H1 (cell line): ENCODE measurements at regions not wholly inside any gene's neighbourhood (a gene's known extent, or its start where the extent isn't known, plus 50 kb on each side); places are given as distances from the start of the nearest gene placed in this dataset.

ENCODE experiments used
- CHD1 ChIP-seq: IDR thresholded peaks from 2 replicates; pipeline ENCODE4 v1.6.1; 2012; ENCODE audit warnings: low read depth, low read length, improper control_type of control experiment
- SAP30 ChIP-seq: fragments of 300-600 bp; sonication (generic); IDR thresholded peaks from 2 replicates; pipeline ENCODE4 v1.7.1; 2012; ENCODE audit warnings: low read length, moderate library complexity, mild to moderate bottlenecking, inconsistent platforms; ENCODE audit not compliant: insufficient read depth, insufficient replicate concordance
- SIX5 ChIP-seq: IDR thresholded peaks from 2 replicates; pipeline ENCODE4 v1.6.1; 2011; ENCODE audit warnings: mild to moderate bottlenecking, low read depth, low read length

GRCh38 chr6:169393753-169394152 is 140.1 kb upstream of the THBS2 start (continued):
- no peak for TF ChIP-seq SAP30
- no peak for TF ChIP-seq SIX5
- TF ChIP-seq CHD1 = no peak
